SIG-M5 treated with dmso at 0.1 percent for 504 hours (cell line): ENCODE measurements at regions not wholly inside any gene's neighbourhood (a gene's known extent, or its start where the extent isn't known, plus 50 kb on each side); places are given as distances from the start of the nearest gene placed in this dataset.

Source experiments
- DNase-seq: peaks from one replicate; lab custom pipeline; 2025; ENCODE audit not compliant: unreplicated experiment; lab: John Stamatoyannopoulos, UW

DNA sequence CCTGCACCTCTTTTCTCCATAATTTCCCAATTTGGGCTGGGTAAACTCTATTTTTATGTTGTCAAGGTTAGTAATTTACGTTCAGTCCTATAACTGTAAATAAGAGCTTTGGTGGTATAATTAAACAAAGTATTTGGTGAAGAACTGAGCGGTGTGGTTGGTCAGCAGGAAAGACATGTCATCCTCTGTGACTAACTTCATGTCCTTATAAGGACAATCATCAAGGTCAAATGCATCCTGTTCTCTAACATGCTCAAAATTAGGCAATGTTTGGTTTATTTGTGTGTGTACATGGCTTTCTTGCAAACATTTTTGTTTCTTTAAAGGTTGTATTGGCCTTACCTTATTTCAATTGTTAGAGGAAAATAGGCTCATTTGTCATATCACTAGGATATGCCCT is 121.5 kb upstream of the NABP1 start:
- DNase-seq, result no peak

DNA sequence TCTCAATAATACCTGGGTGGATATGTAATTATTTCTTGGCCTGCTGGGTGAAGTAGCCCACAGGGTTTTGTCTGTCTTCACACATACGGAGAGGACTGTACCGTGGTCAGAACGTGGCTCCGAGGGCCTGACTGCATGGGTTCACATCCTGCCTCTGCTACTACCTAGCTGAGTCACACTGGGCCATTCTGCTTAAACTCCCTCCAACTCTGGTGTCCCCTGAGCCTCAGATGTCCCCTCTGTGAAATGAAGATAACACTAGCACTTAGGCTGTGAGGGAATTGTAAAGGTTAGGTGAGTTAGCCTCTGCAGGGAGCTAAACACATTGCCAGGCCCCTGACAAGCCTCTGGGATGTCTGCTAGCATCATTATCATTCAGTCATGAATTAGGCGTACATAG is 120.1 kb upstream of the NABP1 start:
- DNase-seq, result no peak

DNA sequence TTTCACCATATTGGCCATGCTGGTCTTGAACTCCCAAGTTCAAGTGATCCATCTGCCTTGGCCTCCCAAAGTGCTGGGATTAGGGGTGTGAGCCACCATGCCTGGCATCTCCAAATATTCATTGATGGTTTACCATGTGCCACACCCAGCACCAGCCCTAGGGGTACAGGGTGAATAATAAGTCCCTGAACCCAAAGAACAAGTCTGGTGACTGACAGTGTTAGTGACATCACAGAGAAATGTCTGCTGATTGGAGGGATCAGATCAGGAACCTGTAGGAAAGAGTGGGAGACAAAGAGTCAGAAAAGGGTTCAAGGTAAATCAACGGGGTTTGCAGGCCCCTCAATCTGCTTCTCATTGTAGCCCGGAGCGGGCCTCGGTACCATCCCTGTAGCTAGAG is 118.4 kb upstream of the NABP1 start:
- DNase-seq, result no peak

DNA sequence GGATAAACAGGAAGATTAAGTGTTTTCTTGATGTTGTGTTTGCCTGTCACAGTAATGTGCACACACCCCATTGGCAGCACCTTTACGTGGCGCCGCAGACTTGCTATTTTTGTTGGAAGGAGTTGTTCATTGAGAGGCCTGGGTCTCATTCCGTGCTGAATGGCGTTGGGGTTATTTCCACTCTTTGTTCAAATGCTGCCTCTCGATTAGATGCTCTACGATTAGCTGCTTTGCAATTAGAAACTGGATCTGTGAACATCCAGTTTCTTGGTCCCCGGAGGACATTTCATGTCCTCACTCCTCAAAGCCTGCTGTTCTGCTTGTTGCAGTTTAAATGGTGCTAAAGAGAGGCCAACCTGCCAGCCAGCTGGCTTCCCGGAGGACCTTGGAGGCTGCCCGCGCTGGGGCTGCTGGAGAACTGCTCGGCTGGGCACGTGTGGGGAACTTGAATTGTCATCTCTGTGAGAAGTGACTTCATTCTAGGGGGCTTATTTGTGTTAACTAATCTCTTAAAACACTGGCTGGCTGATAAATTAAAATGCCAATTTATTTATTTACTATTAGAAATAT is 117.4 kb upstream of the NABP1 start:
- DNase-seq, result no peak

DNA sequence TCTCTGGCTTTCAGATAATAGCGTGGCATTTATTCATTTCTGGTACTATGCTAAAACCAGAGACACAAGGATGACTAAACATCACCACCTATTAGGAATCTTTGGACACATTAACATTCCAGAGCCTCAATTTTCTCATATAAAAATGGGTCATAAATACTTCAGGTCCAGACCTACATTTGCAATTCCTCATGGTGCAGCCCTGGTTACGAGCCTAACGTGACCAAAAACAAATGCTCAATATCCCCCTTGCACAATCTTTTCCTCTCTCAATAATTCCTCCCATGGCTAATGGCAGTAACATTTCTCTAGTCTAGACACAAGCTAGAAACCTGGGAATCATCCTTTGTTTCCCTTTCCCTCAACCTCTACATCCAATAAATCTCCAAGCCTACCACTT is 112.8 kb upstream of the NABP1 start:
- DNase-seq, result no peak

DNA sequence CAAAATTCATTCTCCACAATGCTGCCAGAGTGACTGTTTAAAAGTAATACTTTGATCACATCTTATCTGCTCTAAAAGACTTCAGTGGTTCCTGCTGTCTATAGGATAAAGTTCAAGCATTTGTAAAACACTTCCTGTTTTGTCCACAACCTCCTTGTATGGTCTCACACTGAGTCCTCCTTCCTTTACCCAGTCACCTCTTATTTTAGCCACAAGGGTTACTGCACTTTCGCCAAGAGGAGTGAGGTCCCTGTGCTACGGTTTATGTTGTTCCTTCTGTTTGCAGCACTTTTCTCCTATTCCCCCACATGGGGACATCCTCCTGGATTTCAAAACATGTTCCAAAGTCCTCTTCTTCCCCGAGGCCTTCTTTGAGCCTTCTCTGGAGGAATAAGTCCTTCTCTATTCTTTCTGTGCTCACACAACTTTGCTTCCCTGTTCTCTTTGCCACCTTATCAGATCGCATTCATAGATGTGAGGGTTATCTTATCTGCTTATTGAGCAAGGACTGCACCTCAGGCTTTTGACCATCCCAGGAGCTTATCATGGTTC is 112.2 kb upstream of the NABP1 start:
- DNase-seq, result peak; percentile 51

DNA sequence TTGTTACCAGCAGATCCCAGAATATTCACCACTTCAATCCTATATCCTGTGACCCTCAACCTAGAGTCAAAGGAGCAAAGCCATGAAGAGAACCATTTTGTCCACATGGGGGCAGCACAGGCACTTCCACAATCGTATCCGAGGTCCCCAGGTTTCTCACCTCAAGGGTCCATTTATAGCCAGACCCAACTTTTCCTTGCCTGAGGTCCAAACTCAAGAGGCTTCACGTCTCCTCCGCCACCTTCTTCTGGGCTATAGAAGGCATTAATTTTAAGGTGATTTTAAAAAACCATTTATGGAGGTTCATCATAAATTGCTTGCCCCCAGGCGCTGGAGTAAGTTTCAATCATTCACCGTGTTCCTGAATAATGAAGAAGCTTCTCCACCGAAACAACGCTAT is 111.6 kb upstream of the NABP1 start:
- peak; percentile 63 for DNase-seq

DNA sequence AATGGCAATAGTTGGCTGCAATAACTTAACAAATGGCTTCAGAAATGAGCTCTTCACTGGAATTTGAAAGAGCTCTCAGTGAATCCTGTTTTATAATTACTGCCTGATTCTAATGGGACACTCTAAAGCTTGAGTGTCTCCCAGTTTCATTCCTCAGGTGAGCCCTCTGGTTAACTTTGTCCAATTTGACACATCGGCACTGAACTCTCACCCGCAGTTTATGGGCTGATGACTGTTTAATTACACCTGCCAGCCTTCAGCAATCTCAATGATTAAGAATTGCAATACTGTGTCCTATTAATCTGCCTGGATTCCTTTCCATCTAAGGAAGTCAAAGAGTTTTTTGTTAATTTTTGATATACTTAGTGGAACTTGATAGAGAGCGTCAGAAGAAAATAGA is 110.7 kb upstream of the NABP1 start:
- DNase-seq, result no peak

DNA sequence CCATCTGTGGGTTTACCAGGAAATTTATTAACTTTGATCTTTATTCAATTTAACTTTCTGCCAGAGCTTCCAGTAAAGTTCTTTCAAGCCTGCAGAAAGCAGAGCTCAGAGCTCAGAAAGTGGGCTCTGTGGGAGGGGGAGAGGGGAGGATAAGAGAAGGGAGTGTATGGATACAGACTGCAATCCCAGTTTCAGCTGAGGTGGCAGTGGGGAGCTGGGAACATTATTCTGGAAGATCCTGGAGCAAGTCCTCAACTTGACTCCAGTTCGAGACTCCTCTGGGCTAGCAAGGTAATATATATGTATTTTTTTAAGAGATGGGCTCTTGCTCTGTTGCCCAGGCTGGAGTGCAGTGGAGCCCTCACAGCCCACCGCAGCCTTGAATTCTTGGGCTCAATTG is 108.9 kb upstream of the NABP1 start:
- peak; percentile 59 for DNase-seq

DNA sequence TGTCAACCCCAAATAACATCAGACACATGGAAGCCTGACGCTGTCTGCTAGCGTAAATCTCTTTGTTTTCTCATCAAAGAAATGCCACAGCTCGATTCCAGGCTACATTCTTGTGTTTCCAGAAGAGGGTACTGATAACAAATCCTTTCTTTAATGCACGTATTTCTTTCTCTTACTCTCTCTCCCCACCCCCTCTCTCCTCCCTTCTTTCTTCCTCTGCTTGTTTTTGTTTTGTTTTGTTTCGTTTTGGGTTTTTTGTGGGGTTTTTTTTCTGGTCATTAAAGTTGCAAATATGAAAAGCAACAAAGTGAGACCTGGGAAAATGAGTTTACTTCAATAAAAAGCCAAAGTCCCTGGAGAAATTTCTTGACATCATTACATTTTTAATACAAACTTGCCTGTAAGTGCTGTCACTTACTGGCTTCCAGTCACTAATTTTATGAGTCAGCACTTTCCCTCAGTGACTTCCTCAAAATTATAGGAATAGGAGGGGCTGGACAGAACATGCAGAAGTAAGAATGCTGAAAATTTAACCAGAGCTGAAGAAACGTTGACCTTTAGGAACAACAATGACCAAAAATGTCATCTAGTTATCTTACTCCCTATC is 106.7 kb upstream of the NABP1 start:
- peak; percentile 79 for DNase-seq

DNA sequence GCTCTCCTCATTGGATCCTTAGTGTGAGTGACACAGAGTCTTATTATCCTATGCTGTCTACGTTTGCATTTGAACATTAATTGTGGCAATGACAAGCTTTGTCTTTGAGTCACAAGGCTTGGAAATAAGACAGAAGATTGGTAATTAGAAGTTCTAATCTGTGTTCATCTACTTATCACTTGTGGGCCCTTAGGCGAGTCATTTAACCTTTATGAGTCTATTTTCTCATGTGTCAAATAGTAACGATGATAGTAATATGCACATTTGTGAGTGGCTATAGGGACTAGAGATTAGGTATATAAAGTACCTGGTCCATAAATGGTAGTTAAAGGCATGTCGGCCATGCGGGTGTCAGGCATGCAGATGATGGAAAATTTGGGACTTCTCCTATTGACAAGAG is 105.6 kb upstream of the NABP1 start:
- no peak for DNase-seq

DNA sequence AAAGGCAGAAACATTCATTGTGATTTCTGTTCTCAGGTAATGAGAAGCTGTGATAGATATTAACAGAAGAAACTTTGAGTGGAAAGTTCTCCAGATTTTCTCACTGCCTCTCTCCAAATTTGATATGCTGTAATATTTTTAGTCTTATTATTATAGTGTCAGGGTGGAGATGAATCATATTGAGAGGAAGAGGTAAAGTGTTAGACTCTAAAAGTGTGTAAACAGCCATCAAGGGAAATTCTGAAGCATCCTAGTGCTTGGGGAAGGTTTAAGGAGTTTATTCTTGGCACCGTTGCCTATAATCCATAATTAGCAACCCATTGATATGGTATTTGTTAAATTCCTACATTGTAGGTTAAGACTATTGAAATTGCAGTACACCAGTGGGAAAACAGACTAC is 104.7 kb upstream of the NABP1 start:
- no peak for DNase-seq

DNA sequence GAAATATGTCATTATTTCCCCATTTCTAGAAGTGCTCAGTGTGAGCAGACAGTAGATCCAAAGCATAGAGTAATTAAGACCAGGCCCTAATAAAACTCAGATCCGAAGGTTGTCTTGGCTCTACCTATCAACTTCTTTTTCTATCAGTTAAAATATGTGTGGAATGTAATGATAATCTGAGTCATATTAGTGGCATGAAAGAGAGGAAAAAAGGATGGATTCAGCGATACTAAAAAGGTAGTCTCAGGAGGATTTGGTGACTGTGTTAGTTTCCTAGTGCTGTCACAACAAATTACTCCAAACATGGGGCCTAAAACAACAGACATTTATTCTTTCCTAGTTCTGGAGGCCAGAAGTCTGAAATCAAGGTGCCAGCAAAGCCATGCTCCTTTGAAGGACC is 103.7 kb upstream of the NABP1 start:
- DNase-seq, result no peak

DNA sequence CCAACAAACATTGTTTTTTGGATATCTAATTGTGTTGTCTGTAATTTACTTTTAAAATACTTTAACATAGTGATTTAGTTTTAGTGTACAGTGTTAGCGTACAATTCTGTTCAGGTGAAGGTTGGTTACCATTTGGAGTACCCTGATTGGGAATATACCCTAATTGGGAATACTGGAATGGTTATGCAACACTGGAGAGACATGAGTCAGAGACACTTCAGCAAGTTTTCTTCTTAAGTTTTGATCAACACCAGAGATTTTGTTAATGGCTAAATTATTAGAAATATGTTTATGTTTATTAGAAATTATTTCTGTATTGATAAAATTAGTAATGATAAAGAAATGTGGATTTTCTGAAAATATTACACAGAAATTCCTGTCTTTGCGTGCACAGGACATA is 100.3 kb upstream of the NABP1 start:
- no peak for DNase-seq

DNA sequence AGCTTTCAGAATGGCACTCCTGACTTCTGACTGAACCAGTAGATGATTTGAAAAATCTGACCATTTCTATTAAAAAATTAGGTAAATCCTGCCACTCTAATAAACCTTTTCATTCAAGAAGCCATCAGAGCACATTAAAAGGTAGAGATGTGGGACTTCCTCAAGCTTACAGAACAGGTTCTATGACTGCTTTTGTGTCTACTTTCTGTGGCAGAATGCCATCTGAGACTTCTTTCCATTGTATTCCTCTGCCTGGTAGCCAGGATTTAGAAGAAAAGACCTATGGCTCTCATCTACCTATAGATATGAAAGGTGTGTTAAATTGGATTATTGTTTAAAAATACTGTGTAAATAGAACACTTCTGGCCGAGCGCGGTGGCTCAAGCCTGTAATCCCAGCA is 99.9 kb upstream of the NABP1 start:
- no peak for DNase-seq

DNA sequence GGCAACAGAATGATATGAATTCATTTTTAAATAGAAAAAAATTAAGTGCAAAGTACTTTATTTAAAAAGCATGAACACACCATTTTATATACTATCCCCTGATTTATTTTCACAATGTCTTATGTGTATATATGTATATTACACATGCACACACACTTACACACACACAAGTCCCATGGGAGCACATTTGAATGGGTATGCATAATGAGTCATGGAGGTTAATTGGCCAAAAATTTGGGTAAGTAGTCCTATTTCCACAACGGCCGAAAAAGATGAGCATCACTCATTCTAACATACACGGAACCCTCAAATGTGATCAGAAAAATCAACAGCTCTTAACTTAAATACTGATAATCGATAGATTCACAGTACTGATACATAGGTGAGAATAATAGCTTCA is 97.4 kb upstream of the NABP1 start:
- DNase-seq, result no peak

DNA sequence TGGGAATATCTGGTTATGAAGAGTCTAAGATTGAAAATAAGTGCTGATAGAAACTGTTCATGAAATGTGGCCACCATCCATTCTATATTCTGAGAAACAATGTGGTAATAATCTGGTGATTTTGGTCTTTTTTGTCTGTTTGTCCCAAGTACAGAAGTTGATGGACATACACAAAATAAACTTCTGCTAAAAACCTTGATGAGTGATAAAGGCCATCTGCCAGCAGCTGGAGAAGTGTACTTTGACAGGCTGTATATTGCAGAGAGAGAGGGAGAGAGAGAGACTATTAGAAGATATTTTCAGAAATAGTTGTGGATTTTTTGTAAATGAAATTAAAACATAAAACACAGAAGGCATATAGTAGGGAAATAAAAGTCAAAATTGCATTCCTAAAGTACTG is 96.9 kb upstream of the NABP1 start:
- DNase-seq, result no peak

DNA sequence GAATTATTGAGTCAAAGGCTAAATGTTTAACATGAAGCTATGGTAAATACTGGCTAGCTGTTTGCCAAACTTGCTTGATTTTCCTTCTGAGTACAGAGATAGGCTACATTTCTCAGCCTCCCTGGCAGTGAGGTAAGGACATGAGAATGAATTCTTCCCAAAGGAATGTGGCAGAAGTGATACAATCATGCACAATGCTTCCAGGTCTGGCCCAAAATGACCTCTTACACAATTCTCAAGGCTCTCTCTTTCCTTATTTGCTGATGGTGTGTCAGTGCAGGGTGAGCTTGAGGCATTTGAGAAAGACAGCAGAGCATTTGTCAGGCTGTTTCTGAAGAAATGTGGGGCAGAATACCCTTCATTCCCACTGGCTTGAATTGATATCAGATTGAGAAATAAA is 95.6 kb upstream of the NABP1 start:
- DNase-seq, result peak; percentile 32

DNA sequence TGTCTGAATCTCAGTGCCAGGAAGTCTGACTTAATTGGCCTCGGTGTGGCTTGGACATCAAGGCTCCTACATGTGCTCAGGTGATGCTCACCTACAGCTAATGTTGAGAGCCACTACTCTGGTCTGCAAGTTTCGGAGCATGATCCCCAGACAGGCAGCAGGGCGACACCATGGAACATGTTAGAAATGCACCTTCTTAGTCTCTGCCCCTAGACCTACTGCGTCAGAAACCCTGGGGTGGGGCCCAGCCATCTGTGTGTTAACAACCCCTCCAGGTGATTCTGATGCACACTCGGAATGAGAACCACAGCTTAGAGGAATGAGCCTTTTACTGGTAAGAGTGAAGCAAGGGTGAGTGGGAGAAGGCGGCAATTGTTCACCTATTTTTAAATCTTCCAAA is 86.9 kb upstream of the NABP1 start:
- no peak for DNase-seq

DNA sequence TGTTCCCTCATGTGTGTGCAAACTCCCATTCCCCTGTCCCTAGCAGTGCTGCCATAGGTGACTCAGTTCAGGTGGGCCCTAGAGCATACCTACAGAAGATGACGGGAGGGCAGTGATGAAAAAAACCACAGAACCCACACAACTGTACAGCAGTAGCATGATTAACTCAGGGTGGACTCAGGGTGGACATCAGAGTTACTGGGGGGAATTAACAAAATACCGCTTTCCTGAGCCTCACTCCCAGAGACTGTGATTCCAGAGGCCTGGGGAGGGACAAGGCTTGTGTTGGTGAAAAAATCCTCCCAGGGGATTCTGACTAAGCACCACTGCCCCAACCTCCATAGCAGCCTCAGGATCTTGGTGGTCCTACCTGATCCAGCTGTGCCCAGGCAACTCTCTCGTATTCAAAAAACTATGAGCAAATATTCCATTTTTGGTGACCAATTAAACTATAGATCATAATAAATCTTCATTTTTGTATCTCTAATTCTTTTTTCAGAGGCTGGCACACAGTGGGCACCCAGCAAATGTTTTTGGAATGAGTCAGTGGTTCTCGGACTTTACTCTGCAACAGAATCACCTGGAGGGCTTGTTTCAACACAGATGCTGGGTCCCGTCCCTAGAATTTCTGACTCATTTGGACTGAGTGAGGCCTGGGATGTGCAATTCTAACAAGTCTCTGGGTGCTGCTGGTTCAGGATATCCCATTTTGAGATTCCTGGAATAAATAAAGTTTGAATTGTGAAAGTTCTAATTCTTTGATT is 84.1 kb upstream of the NABP1 start:
- DNase-seq, result no peak

DNA sequence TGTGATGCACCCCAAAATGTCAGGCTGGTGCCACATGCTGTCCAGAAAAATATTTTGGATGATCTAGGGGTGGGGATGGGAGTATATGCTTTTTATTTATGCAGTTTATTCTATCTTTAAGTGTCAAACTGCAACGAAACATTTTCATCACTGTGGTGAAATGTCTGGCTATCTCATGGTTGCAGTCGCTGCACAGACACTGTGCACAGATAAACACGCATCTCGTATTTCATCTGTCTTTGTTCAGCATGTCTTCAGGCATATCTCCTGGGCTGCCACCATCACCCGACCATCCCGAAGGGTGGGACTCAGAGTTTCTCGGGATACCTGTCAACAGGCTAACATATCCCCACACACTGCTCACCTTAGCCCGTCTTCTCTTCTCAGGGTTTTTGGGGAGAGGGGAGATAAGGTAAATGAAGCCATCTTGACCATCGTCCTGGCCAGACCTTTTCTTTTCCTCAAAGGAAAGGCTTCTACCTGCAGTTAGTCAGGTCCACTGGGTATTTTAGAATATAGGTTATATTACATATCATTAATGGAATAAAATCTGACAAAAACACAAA is 80.7 kb upstream of the NABP1 start:
- no peak for DNase-seq

DNA sequence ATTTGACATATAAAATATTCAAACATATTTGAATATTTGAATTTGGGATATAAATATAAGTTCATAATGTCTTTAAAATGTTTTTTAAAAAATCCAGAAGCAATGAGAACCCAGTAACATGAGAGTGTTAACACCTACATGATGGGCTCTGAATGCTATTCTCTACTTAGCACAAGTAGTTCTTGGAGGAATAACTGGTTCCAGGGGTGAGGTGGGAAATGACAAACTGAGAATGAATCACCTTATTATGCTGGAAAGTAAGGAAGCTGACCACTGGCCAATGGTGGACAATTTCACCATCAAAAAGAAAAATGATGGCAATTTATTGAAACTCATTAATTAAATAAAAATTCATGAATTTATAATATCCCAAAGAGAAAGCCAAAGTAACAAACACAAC is 79.6 kb upstream of the NABP1 start:
- no peak for DNase-seq
